Right ventricle myocardium superior (tissue), 1 donor: ENCODE measurements at regions not wholly inside any gene's neighbourhood (a gene's known extent, or its start where the extent isn't known, plus 50 kb on each side); places are given as distances from the start of the nearest gene placed in this dataset.

Experiments
- ATAC-seq: fragments of 200-7000 bp; cut with Tn5 transposase; one replicate; pipeline ENCODE4 v1.9.1; 2020; ENCODE audit warnings: mild to moderate bottlenecking; ENCODE audit not compliant: poor library complexity
- DNase-seq: peaks from one replicate; pipeline ENCODE4 v3.0.0-alpha.2; 2020
- intact Hi-C: fragments of 100-400 bp; cut with DNase I; formaldehyde crosslinking; loops from one replicate; pipeline ENCODE4 v1.11.2; 2022
- donor health status: DM: no; HTN: yes; CAD: no; lungs with severe emphysema.

GRCh38 chr3:189531271-189531670 is 99.9 kb upstream of the TP63 start:
- intact Hi-C loops = no loop called here
- DNase-seq (no peak), ATAC-seq (no peak)

DNA sequence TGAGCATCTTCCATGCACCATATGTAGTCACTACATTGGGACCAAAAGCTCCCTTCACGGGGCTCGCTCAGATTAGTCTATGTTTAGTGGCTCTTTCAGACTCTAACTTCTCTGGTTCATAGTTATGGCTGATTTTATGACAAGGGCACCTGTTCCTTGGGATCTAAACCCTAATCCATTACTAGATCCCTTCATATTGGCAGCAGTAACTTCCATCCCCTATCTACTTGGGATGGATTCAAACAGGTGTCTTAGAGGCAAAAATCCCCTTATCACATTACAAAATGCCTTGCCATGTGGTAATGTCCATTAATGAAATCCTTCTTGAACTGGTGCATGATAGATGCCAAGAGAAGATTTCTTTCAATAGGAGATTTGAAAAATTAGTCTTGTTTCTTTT is 96.7 kb upstream of the TP63 start:
- intact Hi-C loops = no loop called here
- DNase-seq (no peak), ATAC-seq (no peak)

- ATAC-seq (no peak), DNase-seq (no peak)
- intact Hi-C loops = no loop called here
Measured at GRCh38 chr3:189537135-189537534, 94.1 kb upstream of the TP63 start.

DNA sequence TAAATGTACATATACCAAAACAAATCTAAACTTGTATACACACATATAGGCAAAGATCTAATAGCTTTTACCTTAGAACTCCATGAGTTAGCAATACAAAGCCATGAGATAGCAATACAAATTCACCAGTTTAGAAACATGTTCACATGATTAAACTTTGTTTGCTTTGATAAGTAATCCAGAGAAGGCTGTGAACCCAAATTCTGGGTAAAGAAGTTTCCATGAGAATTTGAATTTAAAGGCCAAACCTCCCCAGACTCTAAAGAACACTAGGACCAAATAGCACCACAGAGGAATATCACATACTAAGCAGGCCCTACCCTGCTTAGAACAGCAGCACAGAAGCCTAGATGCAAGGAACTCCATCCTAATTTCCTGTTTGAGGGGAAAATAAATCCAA is 83.7 kb upstream of the TP63 start:
- ATAC-seq (no peak), DNase-seq (no peak)
- intact Hi-C loops = no loop called here

- intact Hi-C loops = no loop called here
- DNase-seq (no peak), ATAC-seq (no peak)
Measured at GRCh38 chr3:189548053-189548452, 83.1 kb upstream of the TP63 start.

DNA sequence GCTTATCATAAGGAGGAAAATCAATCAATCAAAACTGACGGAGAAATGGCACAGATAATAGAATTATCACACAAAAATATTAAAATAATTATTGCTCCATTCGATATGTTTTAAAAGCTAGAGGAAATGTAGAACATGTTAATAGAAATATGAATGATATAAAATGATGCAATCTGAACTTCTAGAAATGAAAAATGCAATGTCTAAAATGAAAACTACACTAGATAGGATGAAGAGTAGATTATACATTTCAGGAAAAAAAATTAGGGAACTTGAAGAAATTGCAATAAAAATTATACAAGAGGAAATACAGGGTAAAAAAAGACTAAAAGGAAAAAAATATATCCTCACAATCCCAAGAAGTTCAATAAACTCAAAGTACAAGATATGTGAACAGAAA is 80.2 kb upstream of the TP63 start:
- no peak for ATAC-seq
- intact Hi-C loops = no loop called here
- DNase-seq = no peak

GRCh38 chr3:189554868-189555557 is 76.2 kb upstream of the TP63 start:
- no peak for ATAC-seq
- intact Hi-C loops = no loop called here
- no peak for DNase-seq

GRCh38 chr3:189555558-189555881 is 75.7 kb upstream of the TP63 start:
- intact Hi-C loops = no loop called here
- DNase-seq (no peak), ATAC-seq (no peak)

- no peak for DNase-seq
- intact Hi-C loops = no loop called here
- ATAC-seq = no peak
Measured at GRCh38 chr3:189557824-189558223, 73.4 kb upstream of the TP63 start.

- DNase-seq (no peak), ATAC-seq (no peak)
- intact Hi-C loops = no loop called here
Measured at GRCh38 chr3:189561256-189561655, 69.9 kb upstream of the TP63 start.

DNA sequence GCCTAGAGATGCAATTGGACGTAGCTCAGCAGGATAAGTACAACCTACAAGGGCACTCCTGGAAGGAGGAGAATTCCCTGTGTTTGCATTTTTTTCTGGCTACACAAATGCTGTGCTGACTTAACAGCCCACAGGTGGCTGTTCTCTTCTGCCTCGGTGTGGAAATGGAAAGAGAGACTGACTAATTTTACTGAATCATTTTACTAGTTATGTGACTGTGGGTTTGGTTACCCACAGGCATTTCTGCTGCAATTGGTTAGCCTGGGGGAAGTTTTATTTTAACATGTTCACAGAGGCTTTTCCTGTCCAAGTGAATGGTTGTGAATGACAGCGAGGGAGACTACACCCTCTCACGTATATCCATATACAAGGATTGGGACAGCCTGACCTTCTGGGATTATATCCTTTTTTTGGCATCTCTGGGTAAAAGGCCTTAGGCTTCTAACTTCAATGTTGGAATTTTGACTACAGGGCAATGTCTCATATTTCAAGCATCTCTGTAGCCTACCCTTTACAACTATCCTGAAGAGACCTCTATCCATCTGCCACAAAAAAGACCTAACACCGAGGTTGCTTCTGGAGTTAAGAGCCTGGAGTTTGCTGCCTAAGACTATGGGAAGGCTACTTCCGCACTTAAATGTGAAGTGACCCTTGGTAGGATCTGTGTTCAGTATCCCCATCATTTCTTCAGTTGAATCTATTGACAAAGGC is 67.2 kb upstream of the TP63 start:
- DNase-seq (no peak), ATAC-seq (no peak)
- intact Hi-C loops = no loop called here

- no peak for DNase-seq
- no peak for ATAC-seq
- intact Hi-C loops = no loop called here
Measured at GRCh38 chr3:189566550-189567130, 64.5 kb upstream of the TP63 start.

- no peak for ATAC-seq
- no peak for DNase-seq
- intact Hi-C loops = no loop called here
Measured at GRCh38 chr3:189567322-189567721, 63.9 kb upstream of the TP63 start.

GRCh38 chr3:189567766-189568420 is 63.3 kb upstream of the TP63 start:
- ATAC-seq = no peak
- no peak for DNase-seq
- intact Hi-C loops = no loop called here

DNA sequence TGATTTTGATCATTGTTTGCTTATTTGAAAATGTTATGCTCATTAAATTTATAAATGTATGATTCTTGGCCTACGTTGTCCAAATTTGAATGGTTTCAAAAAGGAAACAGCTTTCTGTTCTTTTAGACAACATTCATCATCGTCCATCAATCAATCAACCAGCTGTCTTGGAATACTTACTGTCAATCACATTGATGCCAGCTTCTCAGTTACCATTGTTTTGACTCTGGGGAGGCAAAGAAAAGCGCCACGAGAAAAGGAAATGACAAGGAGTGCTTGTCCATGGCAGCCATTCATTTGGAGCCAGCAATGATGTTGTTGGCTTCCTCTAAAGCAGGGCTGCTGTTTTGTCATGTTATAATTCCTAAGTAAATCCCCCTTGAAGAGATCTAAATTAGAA is 62.2 kb upstream of the TP63 start:
- ATAC-seq = no peak

GRCh38 chr3:189569473-189569872 is 61.7 kb upstream of the TP63 start:
- ATAC-seq = no peak
- no peak for DNase-seq
- intact Hi-C loops = no loop called here

More for the DNA sequence above, 62.2 kb upstream of the TP63 start:
- intact Hi-C loops = no loop called here
- no peak for DNase-seq

GRCh38 chr3:189570916-189571315 is 60.3 kb upstream of the TP63 start:
- no peak for ATAC-seq
- intact Hi-C loops = no loop called here
- no peak for DNase-seq

DNA sequence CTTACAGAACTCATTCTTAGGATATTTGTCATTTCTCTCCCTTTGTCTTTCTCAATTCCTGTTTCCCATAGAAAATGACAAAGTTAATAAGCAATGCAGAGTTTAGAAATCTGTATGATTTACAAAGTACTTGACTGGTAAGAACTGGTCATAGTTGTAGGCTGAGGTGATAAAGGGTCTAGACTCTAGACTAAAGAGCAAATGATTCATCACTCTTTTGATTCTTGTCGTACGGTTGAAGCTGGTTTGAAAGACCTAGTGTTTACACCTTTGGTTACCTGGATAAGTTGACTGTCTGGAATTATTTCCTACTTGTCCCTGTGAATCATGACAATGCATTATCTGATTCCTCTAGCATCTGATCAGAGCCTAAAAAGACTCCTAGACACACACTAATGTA is 58.9 kb upstream of the TP63 start:
- ATAC-seq = no peak
- intact Hi-C loops = no loop called here
- no peak for DNase-seq

DNA sequence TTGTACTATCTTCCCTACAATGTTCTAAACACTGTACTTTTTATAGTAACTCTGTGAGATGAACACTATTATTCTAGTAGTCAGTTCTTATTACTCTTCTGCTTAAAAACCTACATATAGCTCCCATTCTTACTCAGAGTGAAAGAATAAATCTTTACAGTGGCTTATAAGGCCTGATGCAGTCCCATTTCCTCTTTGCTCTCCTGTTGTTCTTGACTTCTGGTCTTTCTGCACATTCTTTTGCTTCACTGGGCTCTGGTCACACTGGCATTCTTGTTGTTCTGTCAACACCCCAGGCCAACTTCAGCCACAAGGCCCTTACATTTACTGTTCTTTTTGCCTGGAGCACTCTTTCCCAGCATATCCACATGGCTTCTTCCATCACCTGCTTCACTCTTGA is 58.2 kb upstream of the TP63 start:
- no peak for ATAC-seq
- intact Hi-C loops = no loop called here
- no peak for DNase-seq

- ATAC-seq (no peak), DNase-seq (no peak)
- intact Hi-C loops = no loop called here
Measured at GRCh38 chr3:189576486-189576885, 54.7 kb upstream of the TP63 start.
